ENCODE measurements at regions not wholly inside any gene's neighbourhood (a gene's known extent, or its start where the extent isn't known, plus 50 kb on each side); places are given as distances from the start of the nearest gene placed in this dataset.

GRCh38 chr6:140845701-140846100 is 1287.0 kb upstream of the GJE1 start:
- H3K27me3 ChIP-seq, result no peaks in the 10 kb centered on the region
- no peak for TF ChIP-seq POLR2A (IDR thresholded peaks at IDR 0.05)
- no peak for TF ChIP-seq EP300 (IDR thresholded peaks at IDR 0.05)
- no peak for TF ChIP-seq POLR2AphosphoS5 (IDR thresholded peaks at IDR 0.05)
- no peak for TF ChIP-seq CTCF (IDR thresholded peaks at IDR 0.05)
- H3K36me3 ChIP-seq, result no peaks in the 10 kb centered on the region
- DNase-seq (ENCODE audit: low spot score in 2 of 2), result no peak
- H3K4me3 ChIP-seq, result no peak overlapping the region
- H3K9me3 ChIP-seq, result no peaks in the 10 kb centered on the region
- 67% methylated on average over 1 of the region's 1 CpG for WGBS
- H3K4me1 ChIP-seq, result no peaks in the 10 kb centered on the region
- H3K27ac ChIP-seq, result no peak overlapping the region

- H3K4me3 ChIP-seq, result no peak overlapping the region
- no peak for TF ChIP-seq POLR2A (IDR thresholded peaks at IDR 0.05)
- TF ChIP-seq EP300 (IDR thresholded peaks at IDR 0.05), result no peak
- TF ChIP-seq CTCF (IDR thresholded peaks at IDR 0.05), result no peak
- TF ChIP-seq POLR2AphosphoS5 (IDR thresholded peaks at IDR 0.05), result no peak
- H3K27ac ChIP-seq, result no peak overlapping the region
- H3K36me3 ChIP-seq, result no peaks in the 10 kb centered on the region
- no peaks in the 10 kb centered on the region for H3K4me1 ChIP-seq
- WGBS, result 84% methylated on average over 3 of the region's 3 CpGs
- DNase-seq (ENCODE audit: low spot score in 2 of 2), result no peak
- no peaks in the 10 kb centered on the region for H3K27me3 ChIP-seq
- no peaks in the 10 kb centered on the region for H3K9me3 ChIP-seq
Observed at GRCh38 chr6:140844167-140844566, 1288.6 kb upstream of the GJE1 start.

GRCh38 chr6:140833408-140833807 is 1299.3 kb upstream of the GJE1 start:
- no peak for TF ChIP-seq CTCF (IDR thresholded peaks at IDR 0.05)

DNA sequence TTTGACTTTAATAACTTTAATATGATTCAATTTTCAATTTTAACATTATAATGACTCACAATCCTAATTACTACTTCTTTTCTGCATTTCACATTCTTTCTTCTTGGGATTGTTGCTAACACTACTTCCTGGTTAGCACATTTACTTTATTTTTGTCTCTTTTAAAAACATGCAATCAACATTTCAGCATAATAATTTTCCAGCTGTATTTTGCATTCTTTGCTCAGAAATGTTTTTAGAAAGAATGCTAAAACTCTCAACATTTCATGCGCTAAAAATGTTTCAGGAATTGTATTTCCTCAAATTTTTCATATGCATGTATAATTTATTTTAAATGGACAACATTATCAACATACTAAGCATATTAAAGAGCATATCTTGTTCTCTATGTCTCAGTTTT is 1302.1 kb upstream of the GJE1 start:
- Histone ChIP-seq H3K27ac (no peak overlapping the region), H3K36me3 (no peaks in the 10 kb centered on the region), H3K9me3 (no peaks in the 10 kb centered on the region), H3K4me3 (no peak overlapping the region), H3K4me1 (peaks cover 3% of the 10 kb centered on the region), H3K27me3 (no peaks in the 10 kb centered on the region)
- WGBS, result 65% methylated on average over 1 of the region's 1 CpG
- DNase-seq (ENCODE audit: low spot score in 2 of 2), result no peak
- no peak for TF ChIP-seq POLR2A (IDR thresholded peaks at IDR 0.05)
- no peak for TF ChIP-seq POLR2AphosphoS5 (IDR thresholded peaks at IDR 0.05)
- TF ChIP-seq CTCF (IDR thresholded peaks at IDR 0.05), result no peak
- no peak for TF ChIP-seq EP300 (IDR thresholded peaks at IDR 0.05)

More at GRCh38 chr6:140833408-140833807, 1299.3 kb upstream of the GJE1 start:
- H3K27me3 ChIP-seq, result no peaks in the 10 kb centered on the region
- peaks cover 3% of the 10 kb centered on the region for H3K4me1 ChIP-seq
- no peak for DNase-seq (ENCODE audit: low spot score in 2 of 2)
- no peak overlapping the region for H3K27ac ChIP-seq
- no peaks in the 10 kb centered on the region for H3K9me3 ChIP-seq
- 34% methylated on average over 1 of the region's 1 CpG for WGBS
- H3K4me3 ChIP-seq, result no peak overlapping the region
- no peaks in the 10 kb centered on the region for H3K36me3 ChIP-seq

DNA sequence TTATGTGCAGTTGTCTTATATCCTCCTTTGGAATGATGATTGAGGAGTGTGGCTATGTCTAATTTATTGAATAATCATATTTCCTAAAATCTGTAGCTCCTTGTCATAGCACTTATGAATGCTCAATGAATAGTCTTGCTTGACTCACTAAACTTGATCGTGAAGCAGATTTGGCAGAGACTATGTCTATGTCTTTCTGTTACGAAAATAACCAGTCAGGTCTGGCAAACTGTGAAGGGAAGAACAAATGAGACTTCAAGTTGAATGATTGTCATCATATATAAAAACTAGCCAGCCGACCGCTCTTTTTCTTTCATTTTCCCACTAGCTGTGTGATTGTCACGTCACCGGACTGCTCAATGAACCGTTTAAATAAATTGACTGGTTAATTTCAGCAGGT is 1303.9 kb upstream of the GJE1 start:
- Histone ChIP-seq H3K27ac (no peak overlapping the region), H3K36me3 (no peaks in the 10 kb centered on the region), H3K27me3 (no peaks in the 10 kb centered on the region), H3K9me3 (no peaks in the 10 kb centered on the region), H3K4me1 (peaks cover 1% of the 10 kb centered on the region), H3K4me3 (no peak overlapping the region)
- no peak for DNase-seq (ENCODE audit: low spot score in 2 of 2)
- WGBS, result 79% methylated on average over 7 of the region's 7 CpGs
- no peak for TF ChIP-seq CTCF (IDR thresholded peaks at IDR 0.05)
- no peak for TF ChIP-seq EP300 (IDR thresholded peaks at IDR 0.05)
- TF ChIP-seq POLR2A (IDR thresholded peaks at IDR 0.05), result no peak
- TF ChIP-seq POLR2AphosphoS5 (IDR thresholded peaks at IDR 0.05), result no peak
